K562 (cell line): ENCODE measurements at regions not wholly inside any gene's neighbourhood (a gene's known extent, or its start where the extent isn't known, plus 50 kb on each side); places are given as distances from the start of the nearest gene placed in this dataset.

Source experiments
- ATAC-seq: fragments of 200-7000 bp; cut with Tn5 transposase; 3 replicates; pipeline ENCODE4 v1.9.1; 2020; ENCODE audit warnings: moderate library complexity
- BruUV-seq: library from RNA; stranded (reverse); fragments of 400-500 nt; replicated peaks from 2 replicates; lab custom pipeline; 2021; lab: Mats Ljungman, UMichigan
- CTCF ChIA-PET: fragments of 300-600 bp; formaldehyde crosslinking; extraction: SDS; loops from one replicate; lab custom pipeline; 2021; ENCODE audit warnings: low intra/inter-chr PET ratio; lab: Yijun Ruan, JAX
- POLR2A ChIA-PET: fragments of 300-600, 350-650 bp; sonication (Branson Sonifier 250); formaldehyde crosslinking; extraction: SDS; loops from one replicate; lab custom pipeline; 2021; ENCODE audit warnings: antibody characterized with exemption, inconsistent platforms; lab: Yijun Ruan, JAX
- DNase-seq, 4 experiments: peaks; one replicate each; pipeline versions ENCODE4 v3.0.0 to v3.0.0-alpha.2; 2011 to 2018; ENCODE audit warnings: low spot score in 3 of 4, mixed read lengths in 3 of 4; ENCODE audit errors: extremely low read depth in 1 of 4
- FAIRE-seq: peaks from 2 replicates; lab custom pipeline; 2011; peaks lifted over from hg19 to GRCh38; lab: Jason Lieb, UNC
- H2AFZ ChIP-seq: 2 replicates; pipeline ENCODE4 v1.6.0; 2011; ENCODE audit warnings: low read depth, low read length, control low read depth, inconsistent platforms
- H3K27ac ChIP-seq: fragments of 200-600 bp; 3 replicates; pipeline ENCODE4 v1.8.0; 2011; ENCODE audit warnings: low read depth, mild to moderate bottlenecking, control low read depth, inconsistent platforms, low read length, moderate library complexity, mixed read lengths; ENCODE audit errors: extremely low read depth
- H3K27me3 ChIP-seq, 2 experiments: fragments of 300-600 bp in 1 of 2; 2 replicates in 1 of 2; 3 replicates in 1 of 2; pipeline versions ENCODE4 v1.6.0 to v1.8.0; 2011; ENCODE audit warnings: inconsistent platforms in 2 of 2, low read length in 2 of 2, mild to moderate bottlenecking in 1 of 2, mixed read lengths in 1 of 2, moderate library complexity in 1 of 2; ENCODE audit not compliant: control insufficient read depth in 2 of 2, insufficient read depth in 2 of 2
- H3K36me3 ChIP-seq: fragments of 300-600 bp; 3 replicates; pipeline ENCODE4 v1.8.0; 2011; ENCODE audit warnings: mild to moderate bottlenecking, low read length, inconsistent platforms; ENCODE audit not compliant: control insufficient read depth, insufficient read depth
- H3K4me1 ChIP-seq, 2 experiments: fragments of 200-600 bp in 1 of 2; replicated peaks in 1 of 2; 2 replicates in 1 of 2; 3 replicates in 1 of 2; pipeline versions ENCODE4 v1.5.1 to v1.8.0; 2011; ENCODE audit warnings: inconsistent platforms in 2 of 2, low read length in 2 of 2, mild to moderate bottlenecking in 1 of 2, mixed read lengths in 1 of 2, moderate library complexity in 1 of 2; ENCODE audit not compliant: control insufficient read depth in 2 of 2, insufficient read depth in 2 of 2
- H3K4me2 ChIP-seq: 2 replicates; pipeline ENCODE4 v1.6.1; 2011; ENCODE audit warnings: low read length, control low read depth, inconsistent platforms, mixed read lengths; ENCODE audit not compliant: insufficient read depth
- H3K4me3 ChIP-seq: fragments of 200-600 bp; sonication (generic), shearing (Covaris generic); 2 replicates; pipeline ENCODE4 v1.5.1; 2016; ENCODE audit warnings: control low read depth, inconsistent platforms
- H3K79me2 ChIP-seq: fragments of 200-600 bp; 3 replicates; pipeline ENCODE4 v1.8.0; 2011; ENCODE audit warnings: low read length, inconsistent platforms; ENCODE audit not compliant: control insufficient read depth, insufficient read depth
- H3K9ac ChIP-seq, 2 experiments: 2 replicates each; pipeline versions ENCODE4 v1.6.0 to v1.6.1; 2011; ENCODE audit warnings: low read depth in 2 of 2, low read length in 2 of 2, control low read depth in 1 of 2, inconsistent platforms in 1 of 2, mild to moderate bottlenecking in 1 of 2, mixed read lengths in 1 of 2; ENCODE audit not compliant: insufficient read depth in 1 of 2
- H3K9me1 ChIP-seq: one replicate; pipeline ENCODE4 v1.6.0; 2011; ENCODE audit warnings: inconsistent platforms, mild to moderate bottlenecking, low read length, moderate library complexity; ENCODE audit not compliant: control insufficient read depth, insufficient read depth
- H3K9me3 ChIP-seq: replicated peaks from 2 replicates; pipeline ENCODE4 v1.5.1; 2011; ENCODE audit warnings: low read depth, low read length, inconsistent platforms; ENCODE audit not compliant: control insufficient read depth, insufficient read depth
- H4K20me1 ChIP-seq: replicated peaks from 2 replicates; pipeline ENCODE4 v1.6.1; 2011; ENCODE audit warnings: low read length, inconsistent platforms, mixed read lengths; ENCODE audit not compliant: control insufficient read depth, insufficient read depth
- DIDO1 ChIP-seq: fragments of 450-650 bp; IDR thresholded peaks from 2 replicates; pipeline ENCODE4 v1.6.1; 2016; ENCODE audit warnings: low read depth, missing biosample characterization, missing genetic modification characterization
- DLX4 ChIP-seq: fragments of 250-450 bp; sonication (Bioruptor Pico); IDR thresholded peaks from 2 replicates; pipeline ENCODE4 v1.6.1; 2021; ENCODE audit warnings: mild to moderate bottlenecking
- HEY1 ChIP-seq: fragments of 250-450 bp; sonication (Bioruptor Pico); IDR thresholded peaks from 2 replicates; pipeline ENCODE4 v1.5.0; 2020; ENCODE audit warnings: mild to moderate bottlenecking, moderate library complexity, borderline replicate concordance
- MLLT1 ChIP-seq, 2 experiments: fragments of 450-650 bp; IDR thresholded peaks; 2 replicates each; pipeline ENCODE4 v1.6.1; 2016
- MXD1 ChIP-seq: fragments of 250-450 bp; sonication (Bioruptor Pico); IDR thresholded peaks from 2 replicates; pipeline ENCODE4 v1.8.0; 2021; ENCODE audit warnings: borderline replicate concordance, mild to moderate bottlenecking, moderate library complexity; ENCODE audit not compliant: poor library complexity, severe bottlenecking
- NR2C2 ChIP-seq, 2 experiments: fragments of 200-800 bp in 1 of 2; sonication (Bioruptor generic) in 1 of 2; sonication (generic) in 1 of 2; formaldehyde crosslinking in 1 of 2; IDR thresholded peaks; 2 replicates each; pipeline versions ENCODE4 v1.6.1 to v1.8.0; 2016 to 2022; ENCODE audit warnings: mild to moderate bottlenecking in 1 of 2, missing compliant biosample characterization in 1 of 2, missing genetic modification characterization in 1 of 2, missing genetic modification reagents in 1 of 2
- POLR2B ChIP-seq: fragments of 450-650 bp; IDR thresholded peaks from 2 replicates; pipeline ENCODE4 v1.6.1; 2018; ENCODE audit warnings: low read depth; ENCODE audit not compliant: partially characterized antibody
- RBM34 ChIP-seq: fragments of 200-400 bp; formaldehyde crosslinking; IDR thresholded peaks from 2 replicates; pipeline ENCODE4 v1.6.1; 2018; ENCODE audit warnings: low read length, borderline replicate concordance; ENCODE audit not compliant: insufficient read depth
- RNF2 ChIP-seq: sonication (generic); IDR thresholded peaks from 2 replicates; pipeline ENCODE4 v1.6.1; 2016
- U2AF1 ChIP-seq: fragments of 200-400 bp; formaldehyde crosslinking; optimal IDR thresholded peaks from 2 replicates; pipeline ENCODE3; 2017; ENCODE audit warnings: mild to moderate bottlenecking, low read depth, low read length, moderate library complexity
- XRCC3 ChIP-seq: fragments of 450-650 bp; IDR thresholded peaks from 2 replicates; pipeline ENCODE4 v1.6.1; 2017; ENCODE audit warnings: mild to moderate bottlenecking, moderate library complexity
- WGBS: fragments of 100-300 bp; shearing (Covaris generic); methylation state at CpG from one replicate; pipeline ENCODE4 v1.1.6; 2016; ENCODE audit warnings: low coverage, mixed read lengths; ENCODE audit not compliant: insufficient coverage; ENCODE audit errors: missing lambda C conversion rate; 5-methylcytosine and 5-hydroxymethylcytosine counted together
- in situ Hi-C: fragments of 300-500 bp; cut with MboI; formaldehyde crosslinking; loops from 4 replicates; pipeline ENCODE4 v1.15.0; 2018; ENCODE audit warnings: inconsistent platforms, mixed read lengths
- intact Hi-C: fragments of 100-400 bp; cut with micrococcal nuclease; formaldehyde crosslinking; loops from 2 replicates; pipeline ENCODE4 v1.14.2; 2022
- TF ChIP-seq, protein P1 (sequence below), 3 experiments: fragments of 200-800 bp in 1 of 3; sonication (Bioruptor generic) in 1 of 3; sonication (generic) in 1 of 3; formaldehyde crosslinking in 1 of 3; IDR thresholded peaks; 2 replicates each; pipeline versions ENCODE4 v1.6.1 to v1.8.0; 2016 to 2022; ENCODE audit warnings: mild to moderate bottlenecking in 2 of 3, missing compliant biosample characterization in 2 of 3, missing genetic modification characterization in 2 of 3, missing genetic modification reagents in 1 of 3

DNA sequence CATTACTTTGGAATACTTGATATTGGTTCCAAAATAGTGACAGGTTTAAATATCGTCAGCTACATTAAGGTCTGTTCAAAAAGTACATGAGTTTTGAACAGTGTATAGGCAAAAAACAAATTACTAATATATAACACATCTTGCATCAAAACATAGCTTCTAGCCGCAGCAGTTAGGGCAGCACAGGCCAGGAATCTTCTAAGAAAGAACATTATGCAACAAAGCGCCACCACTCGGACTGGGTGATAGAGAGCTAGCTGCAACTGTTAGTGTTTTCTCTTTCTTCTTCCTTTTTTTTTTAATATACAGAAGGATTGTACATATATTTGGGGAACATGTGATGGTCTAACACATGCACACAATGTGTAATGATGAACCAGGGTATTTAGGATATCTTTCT lies 504.5 kb downstream of the NR2F1-AS1 start:
- 0% methylated on average over 4 of the region's 4 CpGs for WGBS
- no TSS peak for BruUV-seq
- Histone ChIP-seq H4K20me1 (no peaks in the 10 kb centered on the region), H3K4me3 (no peak overlapping the region), H3K9me3 (no peaks in the 10 kb centered on the region; the same call in 1 of the 2 replicates), H3K36me3 (no peaks in the 10 kb centered on the region), H3K27me3 (no peaks in the 10 kb centered on the region), H3K27ac (no peak overlapping the region), H3K4me2 (no peak overlapping the region), H3K79me2 (no peaks in the 10 kb centered on the region), H2AFZ (no peak overlapping the region), H3K9ac (no peak overlapping the region), H3K9me1 (no peaks in the 10 kb centered on the region), H3K4me1 (no peaks in the 10 kb centered on the region)
- ChIA-PET POLR2A (no interaction called here), CTCF (no interaction called here)
- ATAC-seq (no peak), DNase-seq (no peak), FAIRE-seq (no peak)
- in situ Hi-C loops: no loop called here
- intact Hi-C loops: no loop called here
- TF ChIP-seq, protein P1, sequence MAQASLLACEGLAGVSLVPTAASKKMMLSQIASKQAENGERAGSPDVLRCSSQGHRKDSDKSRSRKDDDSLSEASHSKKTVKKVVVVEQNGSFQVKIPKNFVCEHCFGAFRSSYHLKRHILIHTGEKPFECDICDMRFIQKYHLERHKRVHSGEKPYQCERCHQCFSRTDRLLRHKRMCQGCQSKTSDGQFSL (CRISPR knock-in tag; IDR thresholded peaks at IDR 0.05): no peak
- TF ChIP-seq, protein P1 (tag; IDR thresholded peaks at IDR 0.05): no peak
- no peak for TF ChIP-seq DLX4 (CRISPR knock-in tag)

GRCh38 chr5:93076096-93076495 lies 504.9 kb downstream of the NR2F1-AS1 start:
- H3K79me2 ChIP-seq: no peaks in the 10 kb centered on the region
- no peaks in the 10 kb centered on the region for H4K20me1 ChIP-seq
- no peak overlapping the region for H3K4me3 ChIP-seq
- H2AFZ ChIP-seq: no peak overlapping the region
- H3K27me3 ChIP-seq: no peaks in the 10 kb centered on the region
- H3K27ac ChIP-seq: no peak overlapping the region
- H3K4me2 ChIP-seq: no peak overlapping the region
- no peaks in the 10 kb centered on the region for H3K36me3 ChIP-seq
- H3K9me3 ChIP-seq: no peaks in the 10 kb centered on the region; the same call in 1 of the 2 replicates
- BruUV-seq: no TSS peak
- ATAC-seq (no peak), DNase-seq (no peak), FAIRE-seq (no peak)
- POLR2A ChIA-PET: no interaction called here
- H3K4me1 ChIP-seq: no peaks in the 10 kb centered on the region
- TF ChIP-seq MLLT1 (IDR thresholded peaks at IDR 0.05): no peak
- no peak for TF ChIP-seq MXD1 (CRISPR knock-in tag)
- TF ChIP-seq XRCC3: no peak
- no peak for TF ChIP-seq POLR2B
- no peak for TF ChIP-seq DIDO1
- TF ChIP-seq HEY1 (CRISPR knock-in tag): no peak
- TF ChIP-seq RNF2: no peak
- TF ChIP-seq U2AF1: no peak
- no peak for TF ChIP-seq NR2C2 (CRISPR knock-in tag; IDR thresholded peaks at IDR 0.05)
- no peak for TF ChIP-seq NR2C2 (tag; IDR thresholded peaks at IDR 0.05)
- no peak for TF ChIP-seq RBM34
- intact Hi-C loops: no loop called here
- in situ Hi-C loops: no loop called here
- CTCF ChIA-PET: no interaction called here
- H3K9ac ChIP-seq: no peak overlapping the region
- WGBS: 3% methylated on average over 2 of the region's 2 CpGs
- no peaks in the 10 kb centered on the region for H3K9me1 ChIP-seq
